Umbilical cord (tissue), 1 donor: ENCODE measurements at regions not wholly inside any gene's neighbourhood (a gene's known extent, or its start where the extent isn't known, plus 50 kb on each side); places are given as distances from the start of the nearest gene placed in this dataset.
A peak's percentile ranks its signal among the peaks of the same experiment; 100 is the strongest.
"Not testable (repeated sequence)": the region's sequence is repeated elsewhere in the genome, so short reads cannot be mapped to it uniquely, and the experiment has no call there.

Experiments
- DNase-seq: peaks from one replicate; pipeline ENCODE4 v3.0.0-alpha.2; 2015; ENCODE audit warnings: low spot score

DNA sequence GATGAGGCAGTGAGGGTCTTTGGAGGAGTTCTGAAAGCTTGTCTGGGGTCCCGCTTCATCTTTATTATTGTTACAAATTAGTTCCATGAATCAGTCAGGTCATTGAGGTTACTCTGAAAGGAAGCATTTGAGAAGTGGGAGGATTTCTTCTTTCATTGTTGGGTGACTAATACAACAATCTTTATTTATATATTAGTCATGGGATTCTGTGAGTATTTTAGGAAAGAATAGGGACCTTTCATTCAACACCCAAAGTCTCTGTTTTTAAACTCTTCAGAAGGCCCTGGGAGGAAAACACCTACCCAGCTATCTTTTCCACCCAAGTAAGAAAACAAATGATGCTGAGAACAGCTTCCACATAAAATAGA is 98.3 kb downstream of the SOD2 start:
- no peak for DNase-seq

DNA sequence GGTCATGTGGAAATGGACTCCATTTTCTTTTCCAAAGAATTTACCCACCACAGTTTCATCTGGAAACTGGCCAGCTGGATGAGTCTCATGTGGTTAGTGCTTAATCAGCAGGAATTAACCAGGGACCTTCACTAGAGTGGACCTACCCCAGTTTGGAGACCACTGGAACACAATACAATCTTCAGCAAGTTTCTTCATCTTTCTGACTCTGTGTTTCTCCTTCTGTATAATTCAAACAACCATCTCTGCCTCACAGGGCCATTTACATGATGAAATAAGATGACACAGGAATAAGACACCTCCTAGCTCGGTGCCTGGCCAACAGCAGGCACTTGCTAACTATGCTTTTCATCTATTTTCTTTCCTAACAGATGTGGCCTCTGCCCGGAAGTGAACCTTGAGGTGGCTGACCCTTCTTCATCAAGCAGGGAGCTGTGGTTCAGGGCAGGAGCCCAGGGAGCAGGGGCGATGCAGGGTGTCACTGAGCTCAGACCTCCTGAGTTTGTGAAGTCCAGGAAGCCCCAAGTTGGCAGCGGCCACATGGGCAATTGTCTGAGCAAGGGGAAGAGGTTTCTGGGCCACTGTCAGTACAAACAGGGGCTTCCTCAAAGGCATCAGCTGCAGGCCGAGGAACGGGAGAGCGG is 98.8 kb downstream of the SOD2 start:
- DNase-seq: no peak

DNA sequence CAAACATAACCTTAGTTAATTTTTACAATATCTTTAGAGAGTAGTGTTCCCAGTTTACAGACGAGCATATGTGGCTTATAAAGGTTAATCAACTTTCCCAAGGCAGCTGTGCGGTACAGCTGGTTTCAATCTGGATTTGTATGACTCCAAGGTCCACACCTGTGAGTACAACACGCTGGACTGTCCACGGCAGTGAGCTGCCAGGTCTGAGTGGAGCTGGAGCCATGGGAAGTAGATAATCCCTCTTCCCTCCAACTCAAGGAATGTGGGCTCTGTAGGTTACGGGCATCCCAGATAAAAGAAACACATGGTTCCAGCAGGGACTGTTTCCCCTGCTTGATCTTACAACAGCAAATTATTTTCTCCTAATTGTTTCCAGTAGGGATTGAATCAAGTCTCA is 102.2 kb downstream of the SOD2 start:
- DNase-seq: no peak

DNA sequence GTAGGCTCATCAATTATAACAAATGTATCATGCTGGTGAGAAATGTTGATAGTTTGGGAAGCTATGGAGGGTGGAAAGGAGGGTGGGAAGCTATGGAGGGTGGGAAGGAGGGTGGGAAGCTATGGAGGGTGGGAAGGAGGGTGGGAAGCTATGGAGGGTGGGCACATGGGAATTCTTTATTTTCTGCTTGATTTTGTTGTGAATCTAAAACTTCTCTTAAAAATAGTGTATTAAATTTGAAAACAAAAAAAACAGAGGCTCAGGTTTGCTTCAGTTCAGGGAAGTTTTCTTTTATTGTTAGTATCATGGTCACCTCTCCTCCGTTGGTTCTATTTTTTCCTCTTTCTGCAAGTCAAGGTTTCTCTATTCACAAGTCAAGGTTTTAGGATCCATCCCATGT is 106.4 kb downstream of the SOD2 start:
- no peak for DNase-seq

DNA sequence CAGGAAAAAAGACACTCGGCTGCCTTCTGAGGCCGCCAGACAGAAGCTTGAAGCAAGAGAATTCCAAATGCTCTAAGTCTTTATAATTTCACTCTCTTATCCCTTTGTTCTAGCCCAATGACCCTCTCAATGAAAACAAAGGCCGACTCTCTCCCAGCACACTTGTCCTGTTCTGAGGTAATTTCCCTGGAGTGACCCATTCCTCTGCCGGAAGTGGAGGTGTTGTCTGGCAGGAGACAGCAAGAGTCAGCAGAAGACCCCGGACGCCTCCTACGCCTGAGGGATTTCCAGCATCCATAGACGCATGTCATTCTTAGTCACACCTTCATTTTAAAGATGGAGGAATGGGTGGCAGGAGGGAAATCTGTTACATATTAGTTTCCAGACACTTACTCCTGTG is 110.3 kb downstream of the SOD2 start:
- DNase-seq: no peak

DNA sequence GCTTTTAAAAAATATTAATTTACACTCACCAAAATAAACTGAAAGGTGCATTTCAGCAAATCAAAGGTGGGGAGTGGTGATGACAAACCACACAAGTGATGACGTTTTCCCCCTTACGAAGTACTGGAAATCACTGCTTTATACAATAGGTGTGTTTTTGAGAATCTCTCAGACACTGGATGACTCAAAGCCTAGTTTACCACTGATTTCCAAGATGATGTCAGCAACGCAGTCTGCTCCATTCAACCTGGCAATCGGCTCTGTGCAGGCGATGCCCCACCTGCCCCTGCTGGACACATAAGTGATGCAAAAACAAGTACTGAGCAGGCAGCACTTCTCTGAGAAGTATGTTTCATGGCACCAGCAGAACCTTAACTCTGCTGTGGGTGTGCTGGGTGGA is 114.4 kb downstream of the SOD2 start:
- no peak for DNase-seq

DNA sequence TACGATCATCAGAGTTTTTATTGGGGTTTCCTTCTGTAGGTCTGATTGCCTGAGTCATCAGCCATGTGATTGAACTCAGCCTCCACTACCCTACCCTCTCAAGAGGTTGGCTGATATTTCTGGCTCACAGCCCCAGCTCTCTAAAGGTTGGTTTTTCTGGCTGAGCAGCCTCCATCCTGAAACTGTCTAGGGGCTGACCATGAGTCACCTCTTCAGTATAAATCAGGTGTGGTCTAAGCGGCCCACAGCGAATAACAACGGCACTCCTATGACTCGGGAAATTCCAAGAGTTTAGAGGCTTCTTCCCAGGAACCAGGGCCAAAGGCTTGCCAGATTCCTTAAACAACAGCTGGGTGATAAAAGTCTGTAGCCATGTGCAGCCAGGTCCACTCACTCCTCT is 115.5 kb downstream of the SOD2 start:
- DNase-seq: no peak

DNA sequence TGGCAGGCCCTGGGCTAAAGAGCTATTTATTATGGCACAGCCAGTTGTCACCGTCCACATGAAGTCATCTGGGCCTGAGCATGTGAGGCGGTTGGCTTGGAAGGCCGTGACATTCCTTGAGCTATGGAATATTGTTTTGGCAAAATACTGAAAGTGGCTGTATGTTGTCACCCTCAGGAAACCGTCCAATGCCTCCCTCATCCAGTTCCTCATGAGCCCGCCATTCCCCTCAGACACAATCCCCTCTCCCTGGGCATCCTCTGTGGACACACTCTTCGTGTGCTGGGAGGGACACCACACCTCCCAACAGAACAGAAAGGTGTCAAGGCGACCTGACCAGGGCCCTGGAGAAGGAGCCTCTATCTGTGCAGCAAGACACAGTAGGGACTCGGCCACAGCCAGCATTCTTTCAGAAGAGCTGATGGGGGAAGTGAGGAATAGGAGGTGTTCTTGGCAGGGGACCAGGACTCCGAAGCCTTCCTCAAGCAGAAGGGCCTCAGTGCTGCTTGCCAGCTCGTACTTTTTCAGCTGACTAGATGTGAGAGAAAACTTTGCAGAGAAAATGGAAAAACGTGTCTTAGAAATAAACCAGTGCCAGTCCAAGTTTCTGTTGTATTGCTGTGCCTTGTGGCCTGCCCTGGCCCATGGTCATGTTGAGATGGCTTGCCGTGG is 120.5 kb downstream of the SOD2 start:
- DNase-seq: no peak

DNA sequence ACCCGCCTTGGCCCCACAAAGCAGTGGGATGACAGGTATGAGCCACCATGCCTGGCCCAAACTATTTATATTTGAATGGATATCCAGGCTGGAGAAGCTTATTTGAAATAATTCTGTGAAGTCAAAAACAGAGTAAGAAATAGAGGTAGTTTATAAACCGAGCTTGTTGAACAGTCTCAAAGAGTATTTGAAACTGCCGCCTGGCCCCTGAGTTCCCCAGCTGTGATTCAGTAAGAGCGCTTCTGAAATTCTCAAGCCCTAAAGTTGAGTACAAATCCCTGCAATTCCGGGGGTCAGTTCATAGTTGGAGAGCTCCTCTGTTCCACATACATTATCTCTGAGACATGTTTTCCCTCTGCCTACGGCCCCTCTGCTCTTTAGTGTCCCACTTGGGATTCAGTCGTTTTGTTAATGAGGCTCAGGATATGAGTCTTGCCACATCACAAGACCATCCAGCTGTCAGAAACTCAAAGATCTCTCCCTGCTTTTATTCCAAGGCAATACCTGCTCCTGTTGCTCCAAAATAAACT is 127.8 kb downstream of the SOD2 start:
- peak; percentile 55 for DNase-seq

DNA sequence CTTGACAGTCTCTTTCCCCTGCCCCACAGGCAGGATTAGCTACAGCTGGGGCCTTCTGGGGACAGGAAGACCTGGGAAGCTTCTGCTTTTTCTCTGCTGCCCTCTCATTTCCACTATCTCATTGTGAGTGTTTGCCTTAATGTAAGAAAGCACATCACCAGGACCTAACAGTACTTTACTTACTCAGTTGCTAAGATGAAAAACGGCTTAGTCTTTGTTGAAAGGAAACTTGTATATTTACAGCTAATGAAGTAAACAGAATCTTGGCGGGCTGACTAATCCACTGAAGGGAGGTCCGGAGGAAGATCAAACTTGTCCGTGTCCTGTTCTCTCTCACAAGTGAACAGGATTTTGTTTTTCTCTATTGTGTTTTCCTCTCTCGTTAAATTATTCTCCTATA is 128.6 kb downstream of the SOD2 start:
- no peak for DNase-seq

DNA sequence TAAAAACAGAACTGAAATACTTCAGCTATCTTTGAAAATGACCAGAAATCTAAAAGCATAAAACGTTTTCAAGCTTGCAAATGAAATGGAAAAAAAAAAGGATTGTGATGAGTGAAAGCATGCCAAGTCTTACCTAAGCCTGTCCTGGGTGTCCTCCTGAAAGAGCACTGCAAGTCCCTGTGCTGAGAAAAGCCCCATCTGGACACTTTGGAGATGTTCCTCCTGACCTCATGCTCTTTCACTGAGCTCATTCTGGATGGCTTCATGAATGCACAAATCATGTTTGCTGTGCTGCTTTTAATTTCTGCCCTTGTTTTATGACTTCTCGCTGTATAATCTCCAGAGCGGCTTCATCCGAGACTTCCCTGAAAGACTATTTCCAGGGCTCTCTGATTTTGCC is 136.0 kb downstream of the SOD2 start:
- no peak for DNase-seq

DNA sequence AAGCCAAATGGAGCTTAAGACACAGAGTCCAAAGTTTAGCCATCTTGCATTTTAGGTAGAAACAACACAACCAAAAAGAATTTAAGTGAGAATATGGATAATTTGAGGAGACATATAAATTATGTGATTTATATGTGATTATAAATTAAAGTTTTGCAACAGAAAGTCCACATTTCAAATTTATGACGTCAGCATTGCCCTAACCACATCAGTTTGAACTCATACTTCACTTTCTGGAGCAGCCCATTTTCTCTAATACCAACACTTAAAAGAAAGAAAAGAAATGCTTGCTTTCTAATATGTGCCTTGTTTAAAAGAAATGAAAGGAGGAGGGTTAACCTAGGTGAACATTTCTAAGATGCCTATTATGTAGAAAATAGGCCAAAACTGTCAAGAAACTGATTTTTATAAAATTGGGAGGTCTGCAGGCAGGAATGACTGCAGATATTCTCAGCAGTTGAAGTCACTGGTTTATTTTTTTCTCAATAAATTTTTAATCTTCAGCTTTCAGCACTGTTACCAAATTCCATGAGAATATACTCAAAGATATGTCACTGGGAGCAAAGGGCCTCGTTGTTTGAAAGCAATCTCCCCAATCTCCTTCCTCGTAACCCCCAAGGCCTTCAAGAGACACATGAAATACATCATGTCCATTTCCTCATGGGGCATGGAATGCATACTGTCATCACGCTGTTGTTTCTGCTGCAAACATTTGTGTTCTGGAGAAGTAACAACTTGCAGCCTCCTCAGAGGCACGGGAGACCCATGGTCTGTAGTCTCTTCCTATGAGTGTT is 137.8 kb downstream of the SOD2 start:
- no peak for DNase-seq

DNA sequence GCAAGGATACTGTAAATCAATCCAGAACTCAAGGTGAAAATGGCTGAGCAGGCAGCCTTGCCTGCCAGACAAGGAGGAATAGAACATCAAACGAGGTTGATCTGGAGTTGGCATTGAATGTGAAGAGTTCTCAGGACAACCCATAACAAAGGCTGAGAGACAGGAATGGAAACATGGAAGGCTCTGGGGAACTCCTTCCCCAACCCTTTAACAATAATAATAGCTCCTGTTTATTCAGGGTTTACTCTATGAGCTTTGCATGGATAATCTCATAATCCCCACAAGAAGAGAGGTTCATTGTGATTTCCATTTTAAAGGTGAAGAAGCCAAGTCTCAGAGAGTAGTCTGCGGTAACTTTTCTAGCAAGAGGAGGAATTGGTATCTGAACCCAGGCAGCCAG is 151.7 kb downstream of the SOD2 start:
- DNase-seq: no peak

DNA sequence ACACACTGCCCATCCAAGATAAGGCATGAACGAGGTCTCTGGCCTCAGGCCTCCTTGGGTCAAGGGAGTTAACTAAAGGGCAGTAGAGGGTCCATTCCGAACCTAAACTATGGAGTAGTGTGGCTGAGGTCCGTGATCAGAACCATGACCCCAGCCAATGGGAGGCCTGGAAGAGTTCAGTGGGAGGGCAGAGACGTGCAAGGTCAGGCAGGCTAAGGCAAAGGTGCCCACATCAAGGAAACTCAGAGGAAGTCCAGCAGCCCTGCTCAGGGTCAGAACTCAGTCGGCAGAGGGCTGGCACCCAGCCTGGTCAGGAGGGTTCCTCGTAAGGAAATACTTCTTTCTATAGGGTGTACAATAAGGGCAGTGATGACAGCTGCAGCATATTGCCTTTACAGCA is 152.2 kb downstream of the SOD2 start:
- DNase-seq: no peak

DNA sequence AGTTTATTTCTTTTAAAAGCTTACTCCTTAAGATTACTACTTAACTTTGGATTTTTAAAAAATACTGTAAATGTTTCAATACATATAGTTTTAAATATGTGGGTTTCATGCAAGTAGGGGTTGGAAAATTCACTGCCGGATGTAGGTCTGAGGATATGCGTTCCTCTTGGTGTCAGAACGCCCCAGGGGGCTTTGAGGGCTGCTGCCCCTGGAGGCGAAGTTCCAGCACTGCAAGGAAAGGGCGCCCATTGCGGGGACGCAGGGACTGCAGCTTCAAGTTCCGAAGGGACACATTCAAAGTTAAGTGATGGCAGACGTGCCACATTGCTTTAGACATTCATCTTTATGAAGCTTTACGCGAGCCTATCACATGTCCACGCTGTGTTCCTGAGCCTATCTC is 152.9 kb downstream of the SOD2 start:
- no peak for DNase-seq

DNA sequence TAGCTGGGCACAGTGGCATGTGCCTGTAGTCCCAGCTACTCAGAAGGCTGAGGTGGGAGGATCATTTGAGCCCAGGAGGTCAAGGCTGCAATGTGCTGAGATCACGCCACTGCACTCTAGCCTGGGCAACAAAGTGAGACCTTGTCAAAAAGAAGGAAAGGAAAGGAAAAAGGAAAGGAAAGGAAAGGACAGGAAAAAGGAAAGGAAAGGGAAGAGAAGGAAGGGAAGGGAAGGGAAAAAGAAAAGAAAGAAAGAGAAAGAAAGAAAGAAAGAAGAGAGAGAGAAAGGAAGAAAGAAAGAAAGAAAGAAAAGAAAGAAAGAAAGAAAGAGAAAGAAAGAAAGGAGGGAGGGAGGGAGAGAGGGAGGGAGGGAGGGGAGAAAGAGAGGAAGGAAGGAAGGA is 155.0 kb downstream of the SOD2 start:
- not testable (repeated sequence) for DNase-seq

DNA sequence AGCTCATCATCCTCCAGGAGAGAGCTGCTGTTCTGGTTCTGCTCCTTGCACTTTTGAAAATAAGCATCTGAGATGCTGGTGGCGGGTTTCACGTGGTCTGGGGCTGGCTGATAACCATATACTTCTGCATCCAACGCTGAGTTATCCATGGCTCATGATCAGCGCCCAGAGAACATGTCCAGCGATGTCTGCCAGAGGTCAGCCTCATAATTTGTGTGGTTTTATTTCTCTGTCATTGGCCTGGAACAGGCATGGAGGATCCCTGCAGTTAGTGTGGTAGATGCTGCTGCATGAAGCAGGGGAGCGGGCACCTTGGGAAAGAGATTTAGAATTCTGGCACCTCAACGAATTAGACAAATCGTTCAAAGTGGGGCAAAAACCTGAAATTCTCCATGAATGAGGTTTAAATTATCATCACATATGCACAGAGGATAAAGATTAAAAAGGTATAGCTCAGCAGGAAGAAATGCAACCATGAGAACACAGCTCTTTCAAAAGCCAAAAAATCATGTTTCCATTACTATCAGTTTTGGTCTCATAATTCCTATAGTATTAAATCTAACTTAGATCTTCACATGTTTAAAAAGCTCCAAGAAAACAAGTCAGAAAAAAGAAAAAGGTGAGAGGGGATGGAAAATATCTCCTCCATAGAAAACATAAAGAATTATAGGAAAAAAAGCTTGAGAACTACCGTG is 157.2 kb downstream of the SOD2 start:
- DNase-seq: no peak

DNA sequence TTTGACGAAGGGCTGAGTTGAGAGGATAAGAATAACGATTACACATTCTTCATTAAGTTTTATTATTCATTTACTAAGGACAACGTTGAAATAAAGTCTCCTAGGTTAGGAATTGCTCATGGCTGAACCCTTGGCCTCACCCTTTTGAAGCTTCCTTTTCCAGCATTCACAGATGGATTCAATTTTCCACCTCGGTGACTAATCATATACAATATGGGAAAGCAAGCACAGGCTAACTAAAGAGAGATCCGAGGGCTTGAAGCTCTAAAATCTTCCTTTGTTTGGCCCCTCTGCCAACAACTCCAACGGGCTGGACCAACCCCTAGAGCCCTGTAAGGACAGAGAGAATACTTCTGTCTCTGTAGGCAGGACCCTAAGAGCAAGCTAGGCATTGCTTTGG is 159.5 kb downstream of the SOD2 start:
- peak; percentile 2 for DNase-seq

DNA sequence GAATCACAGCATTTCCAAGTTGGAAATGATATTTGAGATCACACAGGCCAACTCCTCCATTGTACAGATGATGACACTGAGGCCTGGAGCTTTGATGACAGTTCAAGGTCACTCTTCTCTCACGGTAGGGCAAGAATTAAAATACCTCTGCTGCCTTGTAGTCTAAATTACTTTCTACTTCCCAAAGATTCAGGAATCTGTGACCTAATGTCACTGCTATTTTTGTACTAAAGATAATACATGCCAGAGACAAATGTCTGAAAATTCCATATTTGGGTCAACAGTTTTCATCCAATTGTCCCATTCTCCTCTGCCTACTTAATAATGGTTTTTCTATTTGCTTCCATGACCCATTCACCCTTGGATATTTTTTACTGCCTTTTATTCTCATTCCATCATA is 160.0 kb downstream of the SOD2 start:
- no peak for DNase-seq

DNA sequence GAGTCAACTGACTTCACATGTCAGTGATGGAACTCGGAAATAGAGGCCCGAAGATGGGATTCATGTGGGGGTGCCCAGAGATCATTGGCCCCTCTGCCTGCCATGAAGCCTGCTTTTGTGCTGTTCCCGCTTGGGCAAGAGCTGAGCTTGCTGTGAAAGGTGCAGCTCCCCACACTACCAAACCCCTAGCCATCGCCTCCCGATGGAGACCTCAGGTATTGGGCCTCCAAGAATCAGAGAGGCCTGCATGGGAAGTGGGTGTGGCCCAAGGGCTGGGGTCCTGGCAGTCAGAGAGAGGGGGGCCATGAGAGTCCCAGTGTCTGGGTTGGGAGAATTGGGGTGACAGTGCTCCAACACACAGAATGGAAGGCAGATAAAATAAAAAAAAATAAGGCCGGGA is 160.9 kb downstream of the SOD2 start:
- DNase-seq: no peak

DNA sequence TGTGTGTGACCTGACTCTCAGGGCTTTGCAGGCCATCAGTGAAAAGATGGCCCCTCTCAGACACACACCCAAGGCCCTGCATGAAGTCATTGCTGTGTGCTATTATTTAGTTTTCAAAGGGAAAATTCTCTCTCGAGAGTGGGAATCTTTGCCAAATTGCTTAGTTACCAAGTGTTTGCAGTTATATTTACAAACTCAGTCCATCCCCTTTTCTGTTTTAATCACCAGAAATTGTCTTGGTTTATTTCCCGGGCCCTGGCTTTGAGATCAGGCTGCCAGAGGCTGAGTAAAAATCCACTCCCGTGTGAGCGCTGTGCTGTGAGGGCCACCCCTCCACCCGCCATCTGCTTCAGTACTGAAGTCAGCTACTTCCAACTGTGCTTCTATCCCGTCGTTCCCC is 163.1 kb downstream of the SOD2 start:
- DNase-seq: no peak

DNA sequence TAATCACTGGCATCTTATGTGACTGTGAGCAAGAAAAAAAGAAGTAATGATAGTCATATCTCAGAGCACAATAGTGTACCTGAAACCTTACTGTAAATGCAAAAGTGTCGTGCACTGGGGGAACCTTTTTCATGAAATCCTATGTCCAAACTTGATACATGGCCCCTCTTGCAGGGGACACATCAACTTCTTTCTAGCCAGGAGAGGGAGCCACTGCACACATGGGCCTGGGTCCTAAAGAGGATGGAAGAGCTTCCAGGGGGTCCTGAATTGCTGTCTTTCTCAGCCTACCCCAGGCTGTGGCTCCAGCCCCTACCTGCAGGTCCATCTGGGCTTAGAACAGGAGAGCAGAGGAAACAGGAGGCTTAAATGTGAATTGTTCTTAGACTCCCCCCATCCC is 165.7 kb downstream of the SOD2 start:
- DNase-seq: no peak
